Lower leg skin (tissue), 4 donors: ENCODE measurements at regions not wholly inside any gene's neighbourhood (a gene's known extent, or its start where the extent isn't known, plus 50 kb on each side); places are given as distances from the start of the nearest gene placed in this dataset.

Experiments used
- DNase-seq, 2 donors: peaks; one replicate each; pipeline ENCODE4 v3.0.0-alpha.2; 2019; ENCODE audit warnings: low spot score in 2 of 2
- H3K4me3 ChIP-seq: fragments of 200-600 bp; sonication (generic); 2 replicates; pipeline ENCODE4 v1.5.1; 2017; ENCODE audit warnings: mild to moderate bottlenecking, low read depth; ENCODE audit not compliant: poor library complexity, severe bottlenecking
- POLR2A ChIP-seq, 2 donors: fragments of 450-650 bp; IDR thresholded peaks; one replicate each; pipeline ENCODE4 v1.6.1; 2016 to 2017; ENCODE audit warnings: antibody characterized with exemption in 2 of 2, mild to moderate bottlenecking in 1 of 2, moderate library complexity in 1 of 2
- WGBS, 2 donors: methylation state at CpG; one replicate each; pipeline ENCODE4 v1.1.5; 2018; 5-methylcytosine and 5-hydroxymethylcytosine counted together
- intact Hi-C: fragments of 100-400 bp; cut with DNase I; formaldehyde crosslinking; loops from one replicate; pipeline ENCODE4 v1.15.0; 2023; ENCODE audit warnings: low total_unique reads
- TF ChIP-seq, protein P1 (sequence below), 3 donors: fragments of 450-650 bp; IDR thresholded peaks; one replicate each; pipeline ENCODE4 v1.5.1; 2016; ENCODE audit warnings: antibody characterized with exemption in 3 of 3, mild to moderate bottlenecking in 3 of 3, moderate library complexity in 2 of 3

DNA sequence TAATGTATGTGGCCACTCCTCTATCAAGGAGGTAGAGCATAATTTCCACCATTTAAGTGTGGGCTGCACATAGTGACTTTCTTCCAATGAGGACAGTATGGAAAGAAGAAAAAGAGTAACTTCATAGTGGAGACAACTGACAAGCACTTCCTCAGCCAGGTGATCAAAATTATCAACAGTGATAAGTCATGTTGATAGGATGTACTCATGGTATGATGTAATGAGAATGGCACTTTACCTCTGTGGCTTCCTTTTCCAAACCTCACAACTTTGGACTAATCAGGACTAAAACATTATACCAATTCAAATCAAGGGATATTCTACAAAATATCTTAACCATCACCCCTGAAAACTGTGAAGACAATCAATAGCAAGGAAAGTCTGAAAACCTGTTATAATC lies 302.3 kb upstream of the CITED2 start:
- TF ChIP-seq, protein P1, sequence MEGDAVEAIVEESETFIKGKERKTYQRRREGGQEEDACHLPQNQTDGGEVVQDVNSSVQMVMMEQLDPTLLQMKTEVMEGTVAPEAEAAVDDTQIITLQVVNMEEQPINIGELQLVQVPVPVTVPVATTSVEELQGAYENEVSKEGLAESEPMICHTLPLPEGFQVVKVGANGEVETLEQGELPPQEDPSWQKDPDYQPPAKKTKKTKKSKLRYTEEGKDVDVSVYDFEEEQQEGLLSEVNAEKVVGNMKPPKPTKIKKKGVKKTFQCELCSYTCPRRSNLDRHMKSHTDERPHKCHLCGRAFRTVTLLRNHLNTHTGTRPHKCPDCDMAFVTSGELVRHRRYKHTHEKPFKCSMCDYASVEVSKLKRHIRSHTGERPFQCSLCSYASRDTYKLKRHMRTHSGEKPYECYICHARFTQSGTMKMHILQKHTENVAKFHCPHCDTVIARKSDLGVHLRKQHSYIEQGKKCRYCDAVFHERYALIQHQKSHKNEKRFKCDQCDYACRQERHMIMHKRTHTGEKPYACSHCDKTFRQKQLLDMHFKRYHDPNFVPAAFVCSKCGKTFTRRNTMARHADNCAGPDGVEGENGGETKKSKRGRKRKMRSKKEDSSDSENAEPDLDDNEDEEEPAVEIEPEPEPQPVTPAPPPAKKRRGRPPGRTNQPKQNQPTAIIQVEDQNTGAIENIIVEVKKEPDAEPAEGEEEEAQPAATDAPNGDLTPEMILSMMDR (IDR thresholded peaks at IDR 0.05): no peak
- TF ChIP-seq POLR2A (IDR thresholded peaks at IDR 0.05): no peak
- H3K4me3 ChIP-seq: no peak overlapping the region
- DNase-seq: no peak
- intact Hi-C loops: no loop called here

DNA sequence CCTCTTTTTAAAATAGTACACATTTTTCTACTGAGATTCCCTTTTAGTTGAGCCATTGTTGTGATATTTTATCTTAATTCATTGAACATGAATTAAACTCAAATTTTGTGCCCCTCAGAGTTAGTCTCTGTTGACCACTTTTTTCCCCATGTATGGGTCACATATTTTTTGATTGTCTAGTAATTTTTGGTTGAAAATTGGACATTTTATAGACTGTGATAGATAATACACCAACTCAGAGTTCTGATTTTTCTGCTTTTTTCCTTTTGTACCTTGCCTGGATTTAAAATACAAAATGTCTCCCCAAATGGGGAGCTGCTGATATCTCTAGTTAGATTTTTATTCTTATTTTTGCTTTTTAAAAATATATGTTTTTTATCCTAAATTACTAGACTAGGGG lies 291.8 kb upstream of the CITED2 start:
- no peak for DNase-seq
- intact Hi-C loops: no loop called here
- TF ChIP-seq POLR2A (IDR thresholded peaks at IDR 0.05): no peak
- TF ChIP-seq, protein P1 (IDR thresholded peaks at IDR 0.05): no peak
- no peak overlapping the region for H3K4me3 ChIP-seq

DNA sequence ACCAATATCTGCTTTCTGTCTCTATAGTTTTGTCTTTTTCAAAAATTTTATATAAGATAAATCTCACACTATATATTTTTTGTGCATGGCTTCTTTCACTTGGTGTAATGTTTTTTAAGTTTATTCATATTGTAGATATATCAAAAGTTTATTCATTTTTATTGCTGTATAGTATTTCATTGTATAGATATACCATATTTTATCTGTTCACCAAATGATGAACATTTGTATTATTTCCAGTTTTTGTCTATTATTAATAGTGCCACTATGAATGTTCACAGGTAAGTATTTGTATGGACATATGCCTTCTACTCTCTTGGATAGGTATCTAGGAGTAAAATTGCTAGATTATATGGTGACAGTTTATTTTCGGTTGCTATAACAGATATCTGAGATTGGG lies 289.5 kb upstream of the CITED2 start:
- intact Hi-C loops: no loop called here
- WGBS, 2 donors: 92 to 97% methylated on average over 1 of the region's 1 CpG
- TF ChIP-seq POLR2A (IDR thresholded peaks at IDR 0.05): no peak
- no peak for DNase-seq
- no peak overlapping the region for H3K4me3 ChIP-seq

DNA sequence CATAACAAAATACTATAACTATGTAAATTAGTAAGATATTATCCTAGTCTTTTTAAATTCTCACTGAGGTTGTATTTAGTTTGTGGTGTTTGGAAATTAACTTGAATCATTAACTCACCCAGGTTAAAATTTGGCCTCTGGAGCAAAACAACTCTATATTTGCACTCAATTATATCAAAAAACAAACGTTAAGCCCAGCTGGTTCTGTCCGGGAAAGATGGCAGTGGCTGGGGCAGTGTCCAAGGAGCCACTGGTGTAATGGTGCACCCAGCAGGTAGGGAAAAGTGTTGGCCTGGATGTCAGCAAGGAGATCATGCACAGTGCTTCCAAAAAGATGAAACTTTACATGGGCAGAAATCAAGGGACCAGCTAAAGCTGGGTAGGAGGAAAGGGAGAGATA lies 285.3 kb upstream of the CITED2 start:
- intact Hi-C loops: no loop called here
- 84 to 85% methylated on average over 2 of the region's 2 CpGs for WGBS, 2 donors
- DNase-seq: no peak
- TF ChIP-seq, protein P1 (IDR thresholded peaks at IDR 0.05): no peak
- TF ChIP-seq POLR2A (IDR thresholded peaks at IDR 0.05): no peak
- no peak overlapping the region for H3K4me3 ChIP-seq

DNA sequence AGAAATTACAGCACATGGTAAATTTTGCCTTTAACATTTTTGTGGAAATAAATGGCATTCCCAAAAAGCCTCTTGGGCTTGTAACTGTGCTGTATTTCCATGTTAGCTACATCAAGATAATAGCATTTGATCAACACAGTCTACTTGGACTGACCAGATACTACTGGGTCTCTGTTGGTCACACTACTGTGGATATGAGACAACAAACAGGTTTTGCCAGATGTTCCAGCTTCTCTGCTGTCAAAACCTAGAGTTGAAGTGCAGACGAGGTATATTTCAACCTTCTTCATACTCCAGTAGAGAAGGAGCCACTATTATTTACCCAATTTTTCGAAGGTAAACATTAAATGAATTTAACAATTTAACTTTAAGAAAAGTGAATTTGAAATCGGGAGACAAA lies 284.7 kb upstream of the CITED2 start:
- intact Hi-C loops: no loop called here
- TF ChIP-seq, protein P1 (IDR thresholded peaks at IDR 0.05): no peak
- no peak overlapping the region for H3K4me3 ChIP-seq
- DNase-seq: no peak
- WGBS, 2 donors: 83 to 89% methylated on average over 3 of the region's 3 CpGs

DNA sequence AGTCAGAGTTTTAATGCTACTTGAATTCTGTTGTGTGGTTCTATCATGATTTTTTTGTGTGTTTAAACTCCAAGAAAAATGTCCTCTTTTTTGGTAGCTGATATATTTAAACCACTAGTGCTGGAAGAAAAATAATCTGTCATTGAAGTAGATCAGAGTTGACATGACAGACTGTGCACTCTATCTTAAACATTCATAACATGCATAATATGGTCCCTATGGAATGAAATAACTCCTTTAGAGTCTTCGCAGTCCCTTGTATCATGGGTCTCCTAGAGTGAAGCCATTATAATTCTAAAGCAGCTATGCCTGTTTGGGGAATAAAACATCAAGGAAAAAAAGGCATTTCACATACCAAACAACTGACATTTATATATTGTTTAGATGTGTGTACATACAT lies 282.7 kb upstream of the CITED2 start:
- TF ChIP-seq, protein P1 (IDR thresholded peaks at IDR 0.05): no peak
- TF ChIP-seq POLR2A (IDR thresholded peaks at IDR 0.05): no peak
- no peak overlapping the region for H3K4me3 ChIP-seq
- DNase-seq: no peak
- intact Hi-C loops: no loop called here
- WGBS, 2 donors: 97 to 100% methylated on average over 1 of the region's 1 CpG
